GM12891 (cell line): ENCODE measurements at regions not wholly inside any gene's neighbourhood (a gene's known extent, or its start where the extent isn't known, plus 50 kb on each side); places are given as distances from the start of the nearest gene placed in this dataset.
"Not testable (repeated sequence)": the region's sequence is repeated elsewhere in the genome, so short reads cannot be mapped to it uniquely, and the experiment has no call there.

Experiments
- DNase-seq: peaks from one replicate; pipeline ENCODE4 v3.0.0; 2011; ENCODE audit warnings: low spot score; ENCODE audit not compliant: insufficient read length
- FAIRE-seq: peaks from 2 replicates; lab custom pipeline; 2011; peaks lifted over from hg19 to GRCh38; lab: Jason Lieb, UNC
- PAX5 ChIP-seq: IDR thresholded peaks from 2 replicates; pipeline ENCODE4 v1.6.1; 2011; ENCODE audit warnings: low read length, moderate library complexity, mild to moderate bottlenecking; ENCODE audit not compliant: insufficient read depth, severe bottlenecking
- POLR2A ChIP-seq: IDR thresholded peaks from 2 replicates; pipeline ENCODE4 v1.6.1; 2011; ENCODE audit warnings: low read depth, low read length, control low read depth
- POLR2AphosphoS5 ChIP-seq: IDR thresholded peaks from 2 replicates; pipeline ENCODE4 v1.6.1; 2011; ENCODE audit warnings: low read depth, low read length, control low read depth
- POU2F2 ChIP-seq: IDR thresholded peaks from 2 replicates; pipeline ENCODE4 v1.6.1; 2011; ENCODE audit warnings: low read depth, mild to moderate bottlenecking, control low read depth, low read length, moderate library complexity
- SPI1 ChIP-seq: IDR thresholded peaks from 2 replicates; pipeline ENCODE4 v1.6.1; 2011; ENCODE audit warnings: low read depth, low read length, control low read depth
- TAF1 ChIP-seq: IDR thresholded peaks from 2 replicates; pipeline ENCODE4 v1.6.1; 2011; ENCODE audit warnings: low read depth, low read length, control low read depth

DNA sequence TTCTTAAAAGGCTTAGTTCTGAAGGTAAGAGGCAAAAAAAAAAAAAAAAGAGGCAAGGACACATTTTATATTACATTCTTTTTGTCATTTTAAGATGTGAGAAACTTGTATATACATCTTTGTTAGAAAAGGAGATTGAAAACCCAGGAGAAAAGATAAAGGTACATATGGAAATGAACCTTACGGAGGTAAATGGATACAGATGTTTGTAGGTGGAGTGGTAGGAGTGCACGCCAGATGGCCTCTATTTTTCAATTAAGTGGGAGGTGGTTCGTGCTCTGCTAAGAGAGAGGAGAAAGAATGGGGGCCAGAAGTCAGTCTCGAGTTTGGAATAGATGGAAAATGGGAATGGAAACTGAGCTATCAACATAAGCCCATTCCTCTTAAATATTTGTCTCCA is 622.5 kb upstream of the GHITM start:
- TF ChIP-seq PAX5 (no peak), POLR2AphosphoS5 (no peak), TAF1 (no peak), POLR2A (no peak), SPI1 (no peak), POU2F2 (no peak)
- DNase-seq = no peak
- no peak for FAIRE-seq

DNA sequence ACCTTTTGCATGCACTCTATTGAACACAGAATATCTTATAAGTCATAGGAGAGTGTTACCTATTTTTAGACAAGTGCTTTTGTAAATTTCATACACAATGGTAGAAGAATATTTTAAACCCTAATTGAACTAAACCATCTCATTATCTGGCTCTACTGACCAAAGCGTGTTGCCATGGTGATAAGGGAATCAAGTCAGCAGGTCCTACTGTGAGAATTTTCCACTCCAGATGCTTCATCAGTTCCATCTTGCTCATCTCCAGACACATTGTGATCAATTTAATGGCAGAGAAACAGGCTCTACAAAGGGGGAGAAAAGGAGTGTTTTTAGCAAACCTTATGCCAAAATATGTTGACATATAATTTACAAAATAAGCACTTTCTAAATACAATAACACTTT is 621.9 kb upstream of the GHITM start:
- DNase-seq = no peak
- no peak for TF ChIP-seq PAX5
- TF ChIP-seq POU2F2 = no peak
- TF ChIP-seq POLR2A = no peak
- TF ChIP-seq TAF1 = no peak
- no peak for TF ChIP-seq POLR2AphosphoS5
- TF ChIP-seq SPI1 = no peak
- no peak for FAIRE-seq

DNA sequence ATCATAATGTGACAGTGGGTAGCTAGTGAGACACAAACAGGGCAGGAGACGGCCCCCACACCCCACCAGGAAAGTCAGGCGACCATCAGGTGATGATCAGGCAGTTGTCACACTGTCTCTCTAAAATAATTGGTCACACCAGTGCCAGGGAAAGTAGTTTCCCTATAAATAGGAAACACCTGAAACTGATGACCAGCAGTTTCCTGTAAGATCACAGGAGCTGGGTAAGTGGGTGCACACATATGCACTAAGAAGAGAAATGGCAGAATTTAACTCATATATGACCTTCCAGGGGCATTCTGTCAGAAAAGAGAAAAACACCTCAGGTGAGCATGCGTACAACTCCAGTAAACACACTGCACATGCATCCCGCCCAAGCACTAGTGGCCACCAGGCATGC is 620.5 kb upstream of the GHITM start:
- TF ChIP-seq SPI1 = no peak
- no peak for TF ChIP-seq POU2F2
- TF ChIP-seq TAF1 = no peak
- TF ChIP-seq PAX5 = no peak
- TF ChIP-seq POLR2AphosphoS5 = no peak
- no peak for TF ChIP-seq POLR2A
- no peak for DNase-seq
- FAIRE-seq = no peak

DNA sequence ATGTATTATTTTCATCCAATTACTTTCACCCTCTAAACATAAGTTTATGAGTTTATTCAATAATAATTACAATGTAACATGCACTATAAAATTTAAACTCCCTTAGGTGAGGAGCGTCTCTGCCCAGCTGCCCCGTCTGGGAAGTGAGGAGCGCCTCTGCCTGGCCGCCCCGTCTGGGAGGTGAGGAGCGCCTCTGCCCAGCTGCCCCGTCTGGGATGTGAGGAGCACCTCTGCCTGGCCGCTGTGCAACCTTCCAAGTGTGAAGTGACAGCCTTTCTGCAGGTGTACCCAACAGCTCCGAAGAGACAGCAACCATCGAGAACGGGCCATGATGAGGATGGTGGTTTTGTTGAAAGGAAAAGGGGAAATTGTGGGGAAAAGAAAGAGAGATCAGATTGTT is 618.9 kb upstream of the GHITM start:
- DNase-seq, FAIRE-seq: not testable (repeated sequence)

DNA sequence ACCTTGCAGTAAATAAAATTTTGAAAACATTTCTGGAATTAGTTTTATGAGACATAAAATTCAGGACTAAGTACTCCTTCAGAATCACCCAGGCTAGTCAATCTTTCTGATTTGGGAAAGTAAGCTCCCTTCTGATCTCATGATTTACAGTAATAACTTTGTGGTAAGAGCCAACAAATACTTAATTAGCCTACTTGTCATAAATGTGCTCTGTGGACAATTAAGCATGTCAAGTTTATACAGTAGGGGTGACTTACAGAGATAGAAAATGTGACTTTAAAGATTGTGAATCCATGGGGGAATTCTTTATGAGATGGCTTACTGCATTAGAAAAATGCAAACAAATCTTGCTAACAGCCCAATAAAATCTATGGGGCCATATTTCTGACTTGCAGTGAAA is 616.9 kb upstream of the GHITM start:
- no peak for DNase-seq
- TF ChIP-seq SPI1 (no peak), POU2F2 (no peak), POLR2A (no peak), POLR2AphosphoS5 (no peak), TAF1 (no peak), PAX5 (no peak)
- FAIRE-seq = no peak

DNA sequence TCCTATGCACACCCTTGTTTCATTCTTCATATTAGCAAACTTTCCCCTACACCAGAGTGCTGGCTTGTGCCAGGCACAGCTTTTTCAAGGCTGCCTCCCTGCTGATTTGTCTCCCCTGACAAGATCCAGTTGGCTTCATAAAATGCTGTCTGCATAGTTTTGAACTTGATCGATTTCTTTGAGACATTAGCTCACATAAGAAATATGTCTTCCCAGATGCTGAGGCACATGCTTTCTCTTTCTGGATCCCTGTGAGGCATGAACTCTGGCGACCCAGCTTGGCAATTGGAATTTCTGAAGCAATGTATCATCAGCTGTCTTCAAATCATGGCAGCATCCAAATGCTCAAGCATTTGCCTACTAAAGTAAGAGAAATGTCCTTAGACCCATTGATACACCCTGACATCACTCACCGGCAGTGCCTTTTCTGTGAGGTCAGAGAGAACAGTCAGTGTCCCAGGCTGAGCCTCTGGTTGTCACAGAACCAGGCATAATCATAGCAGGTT is 616.4 kb upstream of the GHITM start:
- TF ChIP-seq POLR2A = no peak
- FAIRE-seq (no peak), DNase-seq (no peak)

DNA sequence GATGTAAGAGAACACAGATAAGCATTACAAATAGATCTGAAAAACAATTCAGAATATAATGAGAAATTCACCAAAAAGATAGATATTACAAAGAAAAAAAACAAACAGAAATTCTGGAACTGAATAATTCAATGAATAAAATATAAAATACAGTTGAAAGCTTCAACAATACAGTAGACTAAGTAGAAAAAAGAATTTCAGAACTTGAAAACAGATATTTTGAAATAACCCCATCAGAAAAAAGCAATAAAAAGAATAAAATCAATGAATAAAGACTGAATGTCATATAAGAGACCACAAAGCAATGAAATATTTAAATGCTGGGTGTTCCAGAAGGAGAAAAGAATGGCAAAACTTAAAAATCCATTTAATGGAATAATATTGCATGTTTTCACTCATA is 611.4 kb upstream of the GHITM start:
- FAIRE-seq (no peak), DNase-seq (no peak)
- TF ChIP-seq POU2F2 = no peak
- no peak for TF ChIP-seq PAX5
- TF ChIP-seq TAF1 = no peak
- no peak for TF ChIP-seq POLR2A

DNA sequence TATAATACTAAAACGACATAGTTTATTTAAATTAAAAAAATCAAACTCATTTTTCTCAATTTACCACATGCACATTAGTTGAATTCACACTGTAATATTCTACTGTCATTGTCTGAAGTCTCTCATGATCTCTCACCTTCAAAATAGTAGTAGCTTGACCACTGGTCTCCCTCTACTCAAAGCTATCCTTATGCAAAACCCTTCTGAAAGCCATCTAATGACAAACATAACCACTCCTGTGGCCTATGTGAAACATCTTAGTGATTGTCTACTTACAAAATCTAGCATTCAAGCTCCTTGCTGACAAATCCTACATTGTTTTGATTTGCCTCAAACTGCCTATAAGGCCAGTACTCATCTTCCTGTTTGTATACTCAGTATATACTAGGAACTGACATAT is 606.0 kb upstream of the GHITM start:
- FAIRE-seq (no peak), DNase-seq (no peak)
- TF ChIP-seq POLR2A (no peak), TAF1 (no peak), POU2F2 (no peak), POLR2AphosphoS5 (no peak), PAX5 (no peak), SPI1 (no peak)

DNA sequence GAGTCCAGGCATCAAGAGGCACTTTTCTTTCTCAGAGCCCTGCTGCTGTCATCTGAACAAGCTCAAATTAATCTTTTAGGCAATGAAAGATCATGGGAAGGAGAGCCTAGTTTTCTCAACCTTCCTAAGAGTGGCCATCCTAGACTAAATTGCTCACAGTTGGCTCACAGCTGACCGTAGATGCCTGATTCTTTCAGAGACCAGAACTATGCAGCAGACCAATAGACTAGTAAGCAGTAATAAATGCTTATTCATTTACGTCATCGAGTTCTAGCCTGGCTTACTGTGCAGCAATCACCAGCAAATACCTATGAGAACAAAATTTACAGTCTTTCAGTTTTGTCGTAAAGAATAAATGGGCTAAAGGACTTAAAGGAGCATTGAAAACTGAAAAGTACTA is 602.9 kb upstream of the GHITM start:
- TF ChIP-seq POLR2A (no peak), POU2F2 (no peak), TAF1 (no peak), POLR2AphosphoS5 (no peak), SPI1 (no peak), PAX5 (no peak)
- FAIRE-seq (no peak), DNase-seq (no peak)

DNA sequence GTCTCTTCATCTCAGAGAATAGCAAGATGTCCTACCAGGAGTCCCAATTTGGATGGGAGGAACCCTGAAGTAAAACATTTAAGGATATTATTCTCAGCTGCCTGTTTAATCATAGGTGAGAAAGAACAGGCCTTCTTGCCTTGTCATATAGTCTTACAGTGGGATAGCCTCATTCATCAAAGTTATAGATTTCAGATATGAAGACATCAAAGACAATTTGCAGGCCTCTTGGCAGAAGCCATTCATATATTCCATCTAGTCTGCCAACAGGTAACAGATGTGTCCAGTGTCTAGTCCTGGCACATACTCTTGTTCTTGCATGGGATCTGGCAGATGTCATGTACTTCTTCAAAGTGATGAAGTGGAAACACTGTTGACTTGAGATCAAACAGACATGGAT is 601.3 kb upstream of the GHITM start:
- FAIRE-seq = no peak
- DNase-seq = no peak
- TF ChIP-seq PAX5 (no peak), TAF1 (no peak), POLR2AphosphoS5 (no peak), POLR2A (no peak)
